Mesodermal cell (in vitro differentiated cells): ENCODE measurements at regions not wholly inside any gene's neighbourhood (a gene's known extent, or its start where the extent isn't known, plus 50 kb on each side); places are given as distances from the start of the nearest gene placed in this dataset.
"Not testable (repeated sequence)": the region's sequence is repeated elsewhere in the genome, so short reads cannot be mapped to it uniquely, and the experiment has no call there.

Experiments used
- H3K27ac ChIP-seq: 2 replicates; pipeline ENCODE4 v1.7.0; 2013; ENCODE audit warnings: mild to moderate bottlenecking, low read depth, low read length, moderate library complexity; ENCODE audit not compliant: severe bottlenecking
- H3K36me3 ChIP-seq: 2 replicates; pipeline ENCODE4 v1.7.1; 2013; ENCODE audit warnings: mild to moderate bottlenecking, low read length, moderate library complexity; ENCODE audit not compliant: control insufficient read depth, insufficient read depth
- H3K4me1 ChIP-seq: one replicate; pipeline ENCODE4 v1.7.1; 2013; ENCODE audit warnings: mild to moderate bottlenecking, low read length; ENCODE audit not compliant: insufficient read depth, control insufficient read depth, poor library complexity, severe bottlenecking
- H3K4me3 ChIP-seq: 2 replicates; pipeline ENCODE4 v1.7.0; 2013; ENCODE audit warnings: low read length, control low read depth, mild to moderate bottlenecking; ENCODE audit not compliant: insufficient read depth, poor library complexity, severe bottlenecking; ENCODE audit errors: extremely low read depth
- H3K9me3 ChIP-seq: 2 replicates; pipeline ENCODE4 v1.7.1; 2013; ENCODE audit warnings: mild to moderate bottlenecking, low read length, moderate library complexity; ENCODE audit not compliant: control insufficient read depth
- WGBS, 2 experiments: methylation state at CpG; one replicate each; pipeline ENCODE4 v1.1.5; 2013; ENCODE audit warnings: missing lambda C conversion rate in 2 of 2; ENCODE audit not compliant: insufficient coverage in 2 of 2; 5-methylcytosine and 5-hydroxymethylcytosine counted together

GRCh38 chr6:80436663-80437062 is 330.2 kb downstream of the BCKDHB start:
- Histone ChIP-seq H3K27ac (no peak overlapping the region), H3K4me1 (peaks cover 11% of the 10 kb centered on the region), H3K36me3 (no peaks in the 10 kb centered on the region), H3K9me3 (no peaks in the 10 kb centered on the region), H3K4me3 (no peak overlapping the region)
- no CpG with 5 or more reads among the region's 1 CpG for WGBS, 2 experiments

- 86 to 96% methylated on average over 5 of the region's 5 CpGs for WGBS, 2 experiments
Measured at GRCh38 chr6:80435457-80435856, 329.0 kb downstream of the BCKDHB start.

GRCh38 chr6:80434691-80435350 is 328.4 kb downstream of the BCKDHB start:
- no peak overlapping the region for H3K4me3 ChIP-seq
- H3K4me1 ChIP-seq, result peaks cover 7% of the 10 kb centered on the region
- H3K36me3 ChIP-seq, result no peaks in the 10 kb centered on the region
- 78 to 100% methylated on average over 1 to 3 of the region's 4 CpGs for WGBS, 2 experiments
- H3K27ac ChIP-seq, result no peak overlapping the region
- H3K9me3 ChIP-seq, result no peaks in the 10 kb centered on the region

More at GRCh38 chr6:80435457-80435856, 329.0 kb downstream of the BCKDHB start:
- Histone ChIP-seq H3K27ac (no peak overlapping the region), H3K9me3 (no peaks in the 10 kb centered on the region), H3K4me3 (no peak overlapping the region), H3K36me3 (no peaks in the 10 kb centered on the region), H3K4me1 (peaks cover 11% of the 10 kb centered on the region)

- H3K27ac ChIP-seq, result peak overlapping the region; percentile 62
- H3K36me3 ChIP-seq, result no peaks in the 10 kb centered on the region
- H3K9me3 ChIP-seq, result no peaks in the 10 kb centered on the region
- H3K4me1 ChIP-seq, result peaks cover 7% of the 10 kb centered on the region
- 90% methylated on average over 2 of the region's 2 CpGs for WGBS, 2 experiments
- no peak overlapping the region for H3K4me3 ChIP-seq
Measured at GRCh38 chr6:80433673-80434025, 327.2 kb downstream of the BCKDHB start.

GRCh38 chr6:80433010-80433672 is 326.7 kb downstream of the BCKDHB start:
- H3K4me3 ChIP-seq, result no peak overlapping the region
- H3K36me3 ChIP-seq, result no peaks in the 10 kb centered on the region
- H3K9me3 ChIP-seq, result no peaks in the 10 kb centered on the region
- peak overlapping the region; percentile 62 for H3K27ac ChIP-seq
- peaks cover 7% of the 10 kb centered on the region for H3K4me1 ChIP-seq
- 63 to 67% methylated on average over 6 to 7 of the region's 10 CpGs for WGBS, 2 experiments

- Histone ChIP-seq H3K27ac (no peak overlapping the region), H3K4me1 (peaks cover 13% of the 10 kb centered on the region), H3K36me3 (no peaks in the 10 kb centered on the region), H3K9me3 (peaks cover 17% of the 10 kb centered on the region), H3K4me3 (no peak overlapping the region)
- WGBS, 2 experiments, result no CpG with 5 or more reads among the region's 2 CpGs
Measured at GRCh38 chr6:80425089-80425823, 318.8 kb downstream of the BCKDHB start.

- Histone ChIP-seq H3K27ac (no peak overlapping the region), H3K4me3 (no peak overlapping the region), H3K36me3 (no peaks in the 10 kb centered on the region), H3K4me1 (no peaks in the 10 kb centered on the region), H3K9me3 (no peaks in the 10 kb centered on the region)
- 91 to 100% methylated on average over 6 to 7 of the region's 8 CpGs for whole genome bisulfite sequencing, 2 experiments
Measured at GRCh38 chr6:80411486-80411885, 305.0 kb downstream of the BCKDHB start.

GRCh38 chr6:80407976-80408375 is 301.5 kb downstream of the BCKDHB start:
- 83 to 100% methylated on average over 1 of the region's 2 CpGs for WGBS, 2 experiments
- not testable (repeated sequence) for H3K36me3 ChIP-seq

GRCh38 chr6:80404889-80405288 is 298.4 kb downstream of the BCKDHB start:
- WGBS, 2 experiments, result 83 to 86% methylated on average over 1 of the region's 1 CpG
- Histone ChIP-seq H3K9me3 (peaks cover 4% of the 10 kb centered on the region), H3K4me1 (no peaks in the 10 kb centered on the region), H3K36me3 (no peaks in the 10 kb centered on the region), H3K27ac (no peak overlapping the region), H3K4me3 (no peak overlapping the region)

More at GRCh38 chr6:80407976-80408375, 301.5 kb downstream of the BCKDHB start:
- not testable (repeated sequence) for H3K27ac ChIP-seq, H3K4me3 ChIP-seq, H3K4me1 ChIP-seq, H3K9me3 ChIP-seq

GRCh38 chr6:80403365-80403764 is 296.9 kb downstream of the BCKDHB start:
- Histone ChIP-seq H3K27ac (no peak overlapping the region), H3K9me3 (peaks cover 4% of the 10 kb centered on the region), H3K4me1 (no peaks in the 10 kb centered on the region), H3K36me3 (no peaks in the 10 kb centered on the region), H3K4me3 (no peak overlapping the region)
- WGBS, 2 experiments, result no CpG with 5 or more reads among the region's 1 CpG
